ENCODE measurements at regions not wholly inside any gene's neighbourhood (a gene's known extent, or its start where the extent isn't known, plus 50 kb on each side); places are given as distances from the start of the nearest gene placed in this dataset.

GRCh38 chr13:109697936-109698335 is 88.4 kb downstream of the IRS2 start:
- CTCF ChIA-PET, result no interaction called here
- H3K27ac ChIP-seq (ENCODE audit: extremely low read depth, low read depth, low read length), result no peak overlapping the region
- TF ChIP-seq ZNF416 (tag by site-specific recombination; IDR thresholded peaks at IDR 0.05) (no peak), ZNF768 (tag by site-specific recombination; IDR thresholded peaks at IDR 0.05) (no peak), ZNF426 (tag by site-specific recombination; IDR thresholded peaks at IDR 0.05) (no peak)

DNA sequence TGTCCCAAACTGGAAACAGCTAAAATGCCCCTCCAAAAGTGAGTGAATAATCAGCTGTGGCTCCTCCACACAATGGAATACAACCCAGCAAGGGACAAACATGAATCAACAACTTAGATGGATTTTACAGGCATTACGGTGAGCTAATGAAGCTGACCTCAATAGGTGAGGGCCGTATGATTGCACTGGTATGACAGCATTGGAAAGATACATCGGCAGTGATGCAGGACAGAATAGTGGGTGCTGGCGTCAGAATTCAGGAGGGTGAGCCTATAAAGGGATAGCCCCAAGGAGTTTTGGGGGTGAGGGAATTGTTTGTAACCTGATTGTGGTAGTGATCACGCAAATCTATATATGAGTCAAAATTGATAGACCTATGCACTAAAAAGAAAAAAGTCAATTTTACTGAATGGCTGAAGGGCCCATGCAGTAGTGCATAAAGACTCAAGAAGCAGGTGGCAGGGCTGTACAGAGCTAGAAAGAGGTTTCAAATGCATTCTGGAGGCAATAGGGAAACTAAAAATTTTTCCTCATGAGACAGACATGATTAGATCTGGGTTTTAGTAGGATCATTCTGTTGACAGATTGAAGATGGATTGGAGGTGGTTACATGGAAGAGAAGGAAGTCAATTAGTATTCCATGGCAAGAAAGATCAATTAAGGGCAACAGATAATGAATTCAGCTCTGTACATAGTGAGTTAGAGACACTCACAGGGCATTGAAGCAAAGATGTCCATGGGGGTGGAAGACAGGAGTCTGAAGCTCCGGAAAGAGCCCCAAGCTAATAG is 90.8 kb downstream of the IRS2 start:
- H3K27ac ChIP-seq (ENCODE audit: extremely low read depth, low read depth, low read length), result no peak overlapping the region
- TF ChIP-seq ZNF157 (tag by site-specific recombination; IDR thresholded peaks at IDR 0.05) (no peak), ZNF18 (tag by site-specific recombination; IDR thresholded peaks at IDR 0.05) (no peak), FEZF1 (tag by site-specific recombination; IDR thresholded peaks at IDR 0.05) (no peak), ZBTB17 (tag by site-specific recombination; IDR thresholded peaks at IDR 0.05) (no peak), ZNF140 (tag by site-specific recombination; IDR thresholded peaks at IDR 0.05) (no peak), ZNF23 (tag by site-specific recombination; IDR thresholded peaks at IDR 0.05; ENCODE audit: borderline replicate concordance) (no peak), ZNF654 (tag by site-specific recombination; IDR thresholded peaks at IDR 0.05; ENCODE audit: low read depth) (no peak), SCRT2 (tag by site-specific recombination; IDR thresholded peaks at IDR 0.05) (no peak), ZNF776 (tag by site-specific recombination; IDR thresholded peaks at IDR 0.05; ENCODE audit: borderline replicate concordance) (no peak), KLF10 (tag by site-specific recombination; IDR thresholded peaks at IDR 0.05) (no peak), SCRT1 (tag by site-specific recombination; IDR thresholded peaks at IDR 0.05; ENCODE audit: borderline replicate concordance) (no peak), ZBTB49 (tag by site-specific recombination; IDR thresholded peaks at IDR 0.05; ENCODE audit: low read depth) (no peak), SP7 (tag by site-specific recombination; IDR thresholded peaks at IDR 0.05) (no peak), ZBTB1 (tag by site-specific recombination; IDR thresholded peaks at IDR 0.05) (no peak), ZNF266 (tag by site-specific recombination; IDR thresholded peaks at IDR 0.05; ENCODE audit: low read depth) (no peak), ZNF530 (tag by site-specific recombination; IDR thresholded peaks at IDR 0.05; ENCODE audit: low read depth) (no peak), ZNF529 (tag by site-specific recombination; IDR thresholded peaks at IDR 0.05; ENCODE audit: insufficient replicate concordance) (no peak), ZNF16 (tag by site-specific recombination; IDR thresholded peaks at IDR 0.05; ENCODE audit: low read depth) (no peak)
- TF ChIP-seq, protein P1, sequence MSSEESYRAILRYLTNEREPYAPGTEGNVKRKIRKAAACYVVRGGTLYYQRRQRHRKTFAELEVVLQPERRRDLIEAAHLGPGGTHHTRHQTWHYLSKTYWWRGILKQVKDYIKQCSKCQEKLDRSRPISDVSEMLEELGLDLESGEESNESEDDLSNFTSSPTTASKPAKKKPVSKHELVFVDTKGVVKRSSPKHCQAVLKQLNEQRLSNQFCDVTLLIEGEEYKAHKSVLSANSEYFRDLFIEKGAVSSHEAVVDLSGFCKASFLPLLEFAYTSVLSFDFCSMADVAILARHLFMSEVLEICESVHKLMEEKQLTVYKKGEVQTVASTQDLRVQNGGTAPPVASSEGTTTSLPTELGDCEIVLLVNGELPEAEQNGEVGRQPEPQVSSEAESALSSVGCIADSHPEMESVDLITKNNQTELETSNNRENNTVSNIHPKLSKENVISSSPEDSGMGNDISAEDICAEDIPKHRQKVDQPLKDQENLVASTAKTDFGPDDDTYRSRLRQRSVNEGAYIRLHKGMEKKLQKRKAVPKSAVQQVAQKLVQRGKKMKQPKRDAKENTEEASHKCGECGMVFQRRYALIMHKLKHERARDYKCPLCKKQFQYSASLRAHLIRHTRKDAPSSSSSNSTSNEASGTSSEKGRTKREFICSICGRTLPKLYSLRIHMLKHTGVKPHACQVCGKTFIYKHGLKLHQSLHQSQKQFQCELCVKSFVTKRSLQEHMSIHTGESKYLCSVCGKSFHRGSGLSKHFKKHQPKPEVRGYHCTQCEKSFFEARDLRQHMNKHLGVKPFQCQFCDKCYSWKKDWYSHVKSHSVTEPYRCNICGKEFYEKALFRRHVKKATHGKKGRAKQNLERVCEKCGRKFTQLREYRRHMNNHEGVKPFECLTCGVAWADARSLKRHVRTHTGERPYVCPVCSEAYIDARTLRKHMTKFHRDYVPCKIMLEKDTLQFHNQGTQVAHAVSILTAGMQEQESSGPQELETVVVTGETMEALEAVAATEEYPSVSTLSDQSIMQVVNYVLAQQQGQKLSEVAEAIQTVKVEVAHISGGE (tag by site-specific recombination; conservative IDR thresholded peaks at IDR 0.05; ENCODE audit: low read depth), result no peak
- POLR2A ChIA-PET, result no interaction called here
- CTCF ChIA-PET, result no interaction called here
- no peak overlapping the region for H3K4me3 ChIP-seq (ENCODE audit: low read depth, low read length)
- no peaks in the 10 kb centered on the region for H3K36me3 ChIP-seq (ENCODE audit: control insufficient read depth in 2 of 2, insufficient read depth in 1 of 2, low read length in 2 of 2)
- no peaks in the 10 kb centered on the region; the same call in 1 of the 2 replicates for H3K4me1 ChIP-seq (ENCODE audit: control insufficient read depth, insufficient read depth, low read length)
- H3K9me3 ChIP-seq (ENCODE audit: control insufficient read depth, insufficient read depth, low read depth, low read length), result no peaks in the 10 kb centered on the region

More at GRCh38 chr13:109697936-109698335, 88.4 kb downstream of the IRS2 start:
- H3K36me3 ChIP-seq (ENCODE audit: control insufficient read depth in 2 of 2, insufficient read depth in 1 of 2, low read length in 2 of 2), result no peaks in the 10 kb centered on the region
- no peak overlapping the region for H3K4me3 ChIP-seq (ENCODE audit: low read depth, low read length)
- POLR2A ChIA-PET, result no interaction called here
- H3K4me1 ChIP-seq (ENCODE audit: control insufficient read depth, insufficient read depth, low read length), result no peaks in the 10 kb centered on the region; the same call in 1 of the 2 replicates
- H3K9me3 ChIP-seq (ENCODE audit: control insufficient read depth, insufficient read depth, low read depth, low read length), result no peaks in the 10 kb centered on the region
